Gastroesophageal sphincter (tissue), 4 donors: ENCODE measurements at regions not wholly inside any gene's neighbourhood (a gene's known extent, or its start where the extent isn't known, plus 50 kb on each side); places are given as distances from the start of the nearest gene placed in this dataset.

ENCODE experiments used
- ATAC-seq: fragments of 150-250 bp; one replicate; pipeline ENCODE4 v1.9.1; 2016; ENCODE audit warnings: mild to moderate bottlenecking, moderate library complexity
- H3K27ac ChIP-seq, 4 donors: fragments of 200-600 bp; sonication (generic) in 3 of 4; 1 replicate in 3 of 4; 2 replicates in 1 of 4; pipeline ENCODE4 v1.5.1; 2016 to 2019
- H3K27me3 ChIP-seq: fragments of 200-600 bp; sonication (generic); one replicate; pipeline ENCODE4 v1.5.1; 2019
- H3K36me3 ChIP-seq, 2 donors: fragments of 200-600 bp; sonication (generic); one replicate each; pipeline ENCODE4 v1.5.1; 2019; ENCODE audit warnings: control low read depth in 1 of 2
- H3K4me1 ChIP-seq, 3 donors: fragments of 200-600 bp; sonication (generic); 1 replicate in 2 of 3; 2 replicates in 1 of 3; pipeline ENCODE4 v1.5.1; 2016 to 2019; ENCODE audit warnings: control low read depth in 2 of 3
- H3K4me3 ChIP-seq, 2 donors: fragments of 200-600 bp; sonication (generic); one replicate each; pipeline ENCODE4 v1.5.1; 2019; ENCODE audit warnings: mild to moderate bottlenecking in 1 of 2, moderate library complexity in 1 of 2
- H3K9me3 ChIP-seq, 3 donors: fragments of 200-600 bp; sonication (generic); one replicate each; pipeline ENCODE4 v1.5.1; 2017 to 2019; ENCODE audit warnings: control low read depth in 2 of 3
- CTCF ChIP-seq, 4 experiments: fragments of 200-600 bp in 2 of 4; fragments of 450-650 bp in 2 of 4; sonication (generic) in 1 of 4; IDR thresholded peaks; one replicate each; pipeline ENCODE4 v1.5.1; 2017 to 2019; ENCODE audit warnings: antibody characterized with exemption in 4 of 4, mild to moderate bottlenecking in 2 of 4, moderate library complexity in 2 of 4
- EP300 ChIP-seq: sonication (generic); formaldehyde crosslinking; IDR thresholded peaks from one replicate; pipeline ENCODE4 v1.6.1; 2017; ENCODE audit warnings: antibody characterized with exemption, mild to moderate bottlenecking
- POLR2A ChIP-seq, 2 donors: fragments of 450-650 bp; IDR thresholded peaks; one replicate each; pipeline ENCODE4 v1.6.1; 2017; ENCODE audit warnings: antibody characterized with exemption in 2 of 2, mild to moderate bottlenecking in 2 of 2, moderate library complexity in 1 of 2
- POLR2AphosphoS5 ChIP-seq: sonication (generic); formaldehyde crosslinking; IDR thresholded peaks from one replicate; pipeline ENCODE4 v1.6.1; 2017; ENCODE audit warnings: antibody characterized with exemption
- WGBS, 2 donors: methylation state at CpG; one replicate each; pipeline ENCODE4 v1.1.5; 2018; ENCODE audit warnings: low coverage in 1 of 2; 5-methylcytosine and 5-hydroxymethylcytosine counted together

- no peaks in the 10 kb centered on the region for H3K9me3 ChIP-seq
- TF ChIP-seq CTCF (IDR thresholded peaks at IDR 0.05): no peak
- TF ChIP-seq POLR2A (IDR thresholded peaks at IDR 0.05): no peak
- no peak for TF ChIP-seq EP300
- no peak for TF ChIP-seq POLR2AphosphoS5
- no peak for ATAC-seq
- no peak overlapping the region for H3K4me3 ChIP-seq
- H3K27ac ChIP-seq: no peak overlapping the region
- no peaks in the 10 kb centered on the region for H3K4me1 ChIP-seq
- H3K27me3 ChIP-seq: no peaks in the 10 kb centered on the region
- H3K36me3 ChIP-seq: no peaks in the 10 kb centered on the region
- 71 to 80% methylated on average over 3 to 6 of the region's 8 CpGs for WGBS, 2 donors
These were observed 480.9 kb upstream of the TMEM132C start for GRCh38 chr12:127785986-127786590.

DNA sequence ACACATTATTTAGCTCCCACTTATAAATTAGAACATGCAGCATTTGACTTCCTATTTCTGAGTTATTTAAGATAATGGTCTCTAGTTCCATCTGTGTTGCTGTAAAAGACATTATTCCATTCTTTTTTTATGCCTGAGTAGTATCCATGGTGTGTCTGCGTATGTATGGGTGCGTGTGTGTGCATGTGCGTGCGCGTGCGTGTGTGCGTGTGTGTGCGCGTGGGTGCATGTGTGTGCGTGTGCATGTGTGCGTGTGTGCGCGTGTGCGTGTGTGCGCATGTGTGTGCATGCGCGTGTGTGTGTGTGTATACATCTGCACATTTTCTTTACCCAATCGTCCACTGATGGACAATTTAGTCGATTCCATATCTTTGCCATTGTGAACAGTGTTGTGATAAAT lies 479.4 kb upstream of the TMEM132C start:
- WGBS, 2 donors: 54 to 81% methylated on average over 14 to 17 of the region's 19 CpGs
- H3K9me3 ChIP-seq: no peaks in the 10 kb centered on the region

GRCh38 chr12:127790376-127790775 lies 476.6 kb upstream of the TMEM132C start:
- Histone ChIP-seq H3K27ac (no peak overlapping the region), H3K27me3 (no peaks in the 10 kb centered on the region), H3K36me3 (no peaks in the 10 kb centered on the region), H3K4me1 (no peaks in the 10 kb centered on the region), H3K4me3 (no peak overlapping the region), H3K9me3 (peaks cover 0 to 10% (median 0%) of the 10 kb centered on the region in 3 donors)
- no peak for TF ChIP-seq EP300
- no peak for TF ChIP-seq POLR2AphosphoS5
- no peak for TF ChIP-seq POLR2A (IDR thresholded peaks at IDR 0.05)
- TF ChIP-seq CTCF (IDR thresholded peaks at IDR 0.05): no peak
- no peak for ATAC-seq

More for the DNA sequence above, 479.4 kb upstream of the TMEM132C start:
- no peak for ATAC-seq
- TF ChIP-seq POLR2AphosphoS5 (no peak), POLR2A (IDR thresholded peaks at IDR 0.05) (no peak), EP300 (no peak), CTCF (IDR thresholded peaks at IDR 0.05) (no peak)
- Histone ChIP-seq H3K4me3 (no peak overlapping the region), H3K4me1 (no peaks in the 10 kb centered on the region), H3K36me3 (no peaks in the 10 kb centered on the region), H3K27ac (no peak overlapping the region), H3K27me3 (no peaks in the 10 kb centered on the region)

DNA sequence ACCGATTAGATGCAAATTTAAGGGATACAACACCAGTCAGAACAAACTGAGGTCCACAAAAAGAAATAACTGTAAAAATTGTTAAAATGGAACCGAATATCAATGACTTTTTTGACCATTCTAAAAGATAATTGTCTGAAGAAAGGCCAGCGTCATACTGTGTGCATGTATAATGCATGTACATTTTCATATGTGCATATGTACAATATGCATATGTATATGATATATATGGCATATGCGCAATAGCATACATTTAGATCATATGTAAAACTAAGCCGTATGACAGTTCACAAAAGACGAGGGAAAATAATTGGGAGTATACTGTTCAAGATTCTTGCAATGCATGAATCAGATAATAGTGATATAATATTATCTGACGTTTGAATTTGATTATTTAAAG lies 475.8 kb upstream of the TMEM132C start:
- ATAC-seq: no peak
- no peak overlapping the region for H3K27ac ChIP-seq
- H3K27me3 ChIP-seq: no peaks in the 10 kb centered on the region
- no peaks in the 10 kb centered on the region for H3K36me3 ChIP-seq
- no peaks in the 10 kb centered on the region for H3K4me1 ChIP-seq
- no peak overlapping the region for H3K4me3 ChIP-seq
- H3K9me3 ChIP-seq: peaks cover 0 to 10% (median 0%) of the 10 kb centered on the region in 3 donors
- WGBS, 2 donors: 75 to 94% methylated on average over 7 of the region's 7 CpGs
- TF ChIP-seq CTCF (IDR thresholded peaks at IDR 0.05) (no peak), POLR2AphosphoS5 (no peak), EP300 (no peak), POLR2A (IDR thresholded peaks at IDR 0.05) (no peak)

DNA sequence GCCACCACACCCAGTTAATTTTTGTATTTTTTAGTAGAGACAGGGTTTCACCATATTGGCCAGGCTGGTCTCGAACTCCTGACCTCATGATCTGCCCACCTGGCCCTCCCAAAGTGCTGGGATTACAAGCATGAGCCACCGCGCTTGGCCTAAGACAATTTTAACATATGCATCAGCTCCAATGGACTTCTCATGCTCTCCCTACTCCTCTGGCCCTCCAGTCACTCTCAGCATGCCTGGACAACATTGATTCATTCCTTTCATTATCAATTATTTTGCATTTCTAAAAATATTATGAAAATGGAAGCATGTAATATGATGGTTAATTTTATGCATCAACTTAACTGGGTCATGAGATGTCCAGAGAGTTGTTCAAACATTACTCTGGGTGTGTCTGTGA lies 469.1 kb upstream of the TMEM132C start:
- H3K27me3 ChIP-seq: no peaks in the 10 kb centered on the region
- H3K36me3 ChIP-seq: no peaks in the 10 kb centered on the region
- ATAC-seq: no peak
- TF ChIP-seq CTCF (IDR thresholded peaks at IDR 0.05) (no peak), EP300 (no peak), POLR2A (IDR thresholded peaks at IDR 0.05) (no peak), POLR2AphosphoS5 (no peak)
- H3K9me3 ChIP-seq: peaks cover 0 to 10% (median 0%) of the 10 kb centered on the region in 3 donors
- no peak overlapping the region for H3K27ac ChIP-seq
- no peaks in the 10 kb centered on the region for H3K4me1 ChIP-seq
- H3K4me3 ChIP-seq: no peak overlapping the region
- WGBS, 2 donors: 78 to 86% methylated on average over 2 to 3 of the region's 3 CpGs
